B cell (primary cell): ENCODE measurements at regions not wholly inside any gene's neighbourhood (a gene's known extent, or its start where the extent isn't known, plus 50 kb on each side); places are given as distances from the start of the nearest gene placed in this dataset.

ENCODE experiments used
- ATAC-seq: fragments of 200-7000 bp; cut with Tn5 transposase; one replicate; pipeline ENCODE4 v1.10.0; 2021; ENCODE audit warnings: low read depth, mild to moderate bottlenecking, moderate number of reproducible peaks, moderate library complexity
- CTCF ChIA-PET: fragments of 350-600 bp; sonication (Branson Sonifier 250); formaldehyde crosslinking; loops from one replicate; lab custom pipeline; 2021; ENCODE audit warnings: antibody characterized with exemption, inconsistent platforms; lab: Charles Lee
- POLR2A ChIA-PET: fragments of 350-600 bp; sonication (Branson Sonifier 250); formaldehyde crosslinking; loops from one replicate; lab custom pipeline; 2021; ENCODE audit warnings: antibody characterized with exemption; lab: Charles Lee
- DNase-seq: peaks from one replicate; pipeline ENCODE4 v3.0.0; 2013
- H2AFZ ChIP-seq: 2 replicates; pipeline ENCODE4 v1.6.1; 2012; ENCODE audit warnings: mild to moderate bottlenecking, low read depth, low read length; ENCODE audit not compliant: insufficient read depth, poor library complexity, severe bottlenecking
- H3K27ac ChIP-seq, 2 donors: 1 replicate in 1 of 2; 2 replicates in 1 of 2; pipeline ENCODE4 v1.5.1; 2012 to 2013; ENCODE audit warnings: low read length in 2 of 2, mild to moderate bottlenecking in 2 of 2, moderate library complexity in 1 of 2
- H3K27me3 ChIP-seq, 4 experiments: fragments of 200-600 bp in 1 of 4; sonication (generic) in 1 of 4; replicated peaks in 1 of 4; 1 replicate in 2 of 4; 2 replicates in 2 of 4; pipeline versions ENCODE4 v1.6.1 to v1.7.0; 2013 to 2016; ENCODE audit warnings: low read length in 3 of 4, mild to moderate bottlenecking in 2 of 4, mixed read lengths in 1 of 4, moderate library complexity in 1 of 4; ENCODE audit not compliant: insufficient read depth in 4 of 4, control insufficient read depth in 3 of 4; ENCODE audit errors: control extremely low read depth in 1 of 4
- H3K36me3 ChIP-seq, 2 experiments: replicated peaks in 1 of 2; 1 replicate in 1 of 2; 2 replicates in 1 of 2; pipeline versions ENCODE4 v1.6.1 to v1.7.1; 2013; ENCODE audit warnings: low read length in 1 of 2; ENCODE audit not compliant: insufficient read depth in 2 of 2, control insufficient read depth in 1 of 2; ENCODE audit errors: control extremely low read depth in 1 of 2, extremely low read depth in 1 of 2
- H3K4me1 ChIP-seq, 2 donors: fragments of 200-600 bp in 1 of 2; sonication (generic) in 1 of 2; 1 replicate in 1 of 2; 2 replicates in 1 of 2; pipeline versions ENCODE4 v1.5.1 to v1.6.1; 2013 to 2017; ENCODE audit warnings: low read length in 2 of 2; ENCODE audit not compliant: control insufficient read depth in 2 of 2, insufficient read depth in 2 of 2
- H3K4me2 ChIP-seq: replicated peaks from 2 replicates; pipeline ENCODE3; 2012; ENCODE audit warnings: mild to moderate bottlenecking, low read depth, low read length; ENCODE audit not compliant: poor library complexity, severe bottlenecking
- H3K4me3 ChIP-seq, 5 experiments: fragments of 200-600 bp in 1 of 5; sonication (generic) in 1 of 5; 1 replicate in 3 of 5; 2 replicates in 2 of 5; pipeline versions ENCODE4 v1.5.1 to v1.7.0; 2011 to 2016; ENCODE audit warnings: low read length in 4 of 5, mild to moderate bottlenecking in 4 of 5, low read depth in 2 of 5, control low read depth in 1 of 5, moderate library complexity in 1 of 5; ENCODE audit not compliant: insufficient read depth in 1 of 5; ENCODE audit errors: control extremely low read depth in 1 of 5, extremely low read depth in 1 of 5
- H3K79me2 ChIP-seq: fragments of 200-600 bp; sonication (generic); one replicate; pipeline ENCODE4 v1.6.0; 2016; ENCODE audit warnings: low read length; ENCODE audit not compliant: control insufficient read depth, insufficient read depth
- H3K9ac ChIP-seq: fragments of 200-600 bp; sonication (generic); 2 replicates; pipeline ENCODE4 v1.6.1; 2017; ENCODE audit warnings: mild to moderate bottlenecking, low read length, moderate library complexity
- H3K9me3 ChIP-seq, 3 donors: one replicate each; pipeline versions ENCODE4 v1.6.1 to v1.7.1; 2013; ENCODE audit warnings: low read length in 2 of 3; ENCODE audit not compliant: control insufficient read depth in 2 of 3, insufficient read depth in 1 of 3; ENCODE audit errors: control extremely low read depth in 1 of 3
- H4K20me1 ChIP-seq: 2 replicates; pipeline ENCODE4 v1.6.0; 2012; ENCODE audit warnings: mild to moderate bottlenecking, low read length; ENCODE audit not compliant: insufficient read depth, control insufficient read depth, poor library complexity, severe bottlenecking
- H3K27ac Mint-ChIP-seq: one replicate; pipeline ENCODE4 v1.8.0; 2021; ENCODE audit warnings: mixed read lengths
- H3K27me3 Mint-ChIP-seq: one replicate; pipeline ENCODE4 v1.8.0; 2021; ENCODE audit warnings: mixed read lengths
- H3K4me1 Mint-ChIP-seq: one replicate; pipeline ENCODE4 v1.8.0; 2021; ENCODE audit warnings: mixed read lengths
- H3K4me3 Mint-ChIP-seq: one replicate; pipeline ENCODE4 v1.8.0; 2021; ENCODE audit warnings: mixed read lengths
- H3K9me3 Mint-ChIP-seq: one replicate; pipeline ENCODE4 v1.8.0; 2022; ENCODE audit warnings: mixed read lengths; ENCODE audit not compliant: insufficient read depth
- CTCF ChIP-seq: fragments of 200-600 bp; IDR thresholded peaks from one replicate; pipeline ENCODE4 v1.8.0; 2022; ENCODE audit warnings: antibody characterized with exemption, mild to moderate bottlenecking
- EZH2 ChIP-seq: IDR thresholded peaks from 2 replicates; pipeline ENCODE4 v1.6.1; 2012; ENCODE audit warnings: borderline replicate concordance, low read depth, mild to moderate bottlenecking, moderate library complexity, low read length; ENCODE audit not compliant: insufficient read depth, poor library complexity, severe bottlenecking
- WGBS: methylation state at CpG from one replicate; pipeline ENCODE4 v1.1.5; 2013; ENCODE audit warnings: missing lambda C conversion rate; ENCODE audit not compliant: insufficient coverage; 5-methylcytosine and 5-hydroxymethylcytosine counted together
- intact Hi-C: fragments of 100-400 bp; cut with micrococcal nuclease; formaldehyde crosslinking; loops from one replicate; pipeline ENCODE4 v1.10.0; 2022

- Mint-ChIP-seq H3K4me3 (no peak overlapping the region), H3K27ac (no peak overlapping the region), H3K4me1 (no peaks in the 10 kb centered on the region), H3K9me3 (no peaks in the 10 kb centered on the region), H3K27me3 (peaks cover 66% of the 10 kb centered on the region)
- Histone ChIP-seq H3K4me1 (no peaks in the 10 kb centered on the region), H3K4me2 (no peak overlapping the region), H3K9ac (no peak overlapping the region), H2AFZ (no peak overlapping the region), H3K79me2 (no peaks in the 10 kb centered on the region), H3K27me3 (peaks cover 0 to 28% (median 28%) of the 10 kb centered on the region in 4 experiments), H3K36me3 (no peaks in the 10 kb centered on the region), H3K27ac (no peak overlapping the region), H4K20me1 (no peaks in the 10 kb centered on the region), H3K9me3 (no peaks in the 10 kb centered on the region), H3K4me3 (no peak overlapping the region)
- no peak for TF ChIP-seq CTCF
- no peak for TF ChIP-seq EZH2
- intact Hi-C loops = no loop called here
- no peak for DNase-seq
- no peak for ATAC-seq
- ChIA-PET CTCF (interaction anchor here (1.1 to 12.6 kb wide), 2 partner anchors 12 to 939 kb away, joined by 3 to 208 read pairs; no protein-coding TSS in a partner anchor), POLR2A (no interaction called here)
- WGBS = no CpG with 5 or more reads among the region's 2 CpGs
Measured at GRCh38 chr3:71881732-71882131, 96.8 kb upstream of the PROK2 start.

DNA sequence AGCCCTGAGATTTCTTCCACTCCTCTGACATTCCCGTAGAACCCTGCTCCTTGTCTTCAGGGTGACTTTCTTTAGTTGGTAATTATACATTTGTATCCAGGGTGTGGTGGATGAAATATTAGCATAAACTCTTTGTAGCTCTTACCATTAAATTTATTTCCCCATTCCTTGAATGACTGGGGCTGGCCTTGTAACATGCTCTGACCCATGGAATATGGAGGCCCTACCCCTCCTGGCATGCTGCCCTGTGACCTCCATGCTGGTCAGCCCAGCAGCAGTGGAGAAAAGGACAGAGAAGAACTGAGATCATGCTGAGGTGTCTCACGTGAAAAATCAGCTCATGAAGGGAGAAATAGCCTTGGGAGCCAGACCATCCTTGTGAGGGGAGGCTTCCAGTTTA, 96.1 kb upstream of the PROK2 start:
- no peak overlapping the region for H3K4me3 ChIP-seq
- H3K4me1 ChIP-seq = no peaks in the 10 kb centered on the region
- Mint-ChIP-seq H3K4me3 (no peak overlapping the region), H3K4me1 (no peaks in the 10 kb centered on the region), H3K27me3 (peaks cover 65% of the 10 kb centered on the region), H3K9me3 (no peaks in the 10 kb centered on the region), H3K27ac (no peak overlapping the region)
- H3K27ac ChIP-seq = no peak overlapping the region
- H3K79me2 ChIP-seq = no peaks in the 10 kb centered on the region
- WGBS = no CpG with 5 or more reads among the region's 2 CpGs
- ATAC-seq (no peak), DNase-seq (no peak)
- no peak for TF ChIP-seq CTCF
- TF ChIP-seq EZH2 = no peak
- H2AFZ ChIP-seq = no peak overlapping the region
- intact Hi-C loops = no loop called here
- no peaks in the 10 kb centered on the region for H3K36me3 ChIP-seq
- H3K9ac ChIP-seq = no peak overlapping the region
- H3K4me2 ChIP-seq = no peak overlapping the region
- POLR2A ChIA-PET = no interaction called here
- H3K9me3 ChIP-seq = no peaks in the 10 kb centered on the region
- no peaks in the 10 kb centered on the region for H4K20me1 ChIP-seq
- CTCF ChIA-PET = interaction anchor here (1.1 to 12.6 kb wide), 3 partner anchors 9 to 940 kb away, joined by 3 to 208 read pairs (median 3); no protein-coding TSS in a partner anchor
- H3K27me3 ChIP-seq = peaks cover 0 to 35% (median 31%) of the 10 kb centered on the region in 4 experiments
